Activated B cell treated with CpG ODN at 0.5 μM for 24 hours (primary cell): ENCODE measurements at regions not wholly inside any gene's neighbourhood (a gene's known extent, or its start where the extent isn't known, plus 50 kb on each side); places are given as distances from the start of the nearest gene placed in this dataset.

Experiments used
- ATAC-seq: fragments of 200-7000 bp; cut with Tn5 transposase; one replicate; pipeline ENCODE4 v1.10.0; 2021; ENCODE audit warnings: low read depth, mild to moderate bottlenecking, moderate library complexity
- CTCF ChIA-PET: fragments of 350-600 bp; sonication (Branson Sonifier 250); formaldehyde crosslinking; loops from one replicate; lab custom pipeline; 2021; ENCODE audit warnings: antibody characterized with exemption; lab: Charles Lee
- POLR2A ChIA-PET: fragments of 350-600 bp; sonication (Branson Sonifier 250); formaldehyde crosslinking; loops from one replicate; lab custom pipeline; 2021; ENCODE audit warnings: antibody characterized with exemption; lab: Charles Lee
- DNase-seq: peaks from one replicate; pipeline ENCODE4 v3.0.0; 2022
- H3K27ac Mint-ChIP-seq: one replicate; pipeline ENCODE4 v1.8.0; 2020; ENCODE audit warnings: mixed read lengths
- H3K27me3 Mint-ChIP-seq: one replicate; pipeline ENCODE4 v1.8.0; 2021; ENCODE audit warnings: mixed read lengths
- H3K36me3 Mint-ChIP-seq: one replicate; pipeline ENCODE4 v1.8.0; 2021; ENCODE audit warnings: low read depth, mixed read lengths
- H3K4me1 Mint-ChIP-seq: one replicate; pipeline ENCODE4 v1.8.0; 2021; ENCODE audit warnings: mixed read lengths
- H3K4me3 Mint-ChIP-seq: one replicate; pipeline ENCODE4 v1.8.0; 2020; ENCODE audit warnings: mild to moderate bottlenecking, mixed read lengths
- H3K9me3 Mint-ChIP-seq: one replicate; pipeline ENCODE4 v1.8.0; 2020; ENCODE audit warnings: mixed read lengths
- intact Hi-C: fragments of 100-400 bp; cut with micrococcal nuclease; formaldehyde crosslinking; loops from one replicate; pipeline ENCODE4 v1.15.1; 2024
- TF ChIP-seq, protein P1 (sequence below): fragments of 200-600 bp; IDR thresholded peaks from one replicate; pipeline ENCODE4 v1.8.0; 2022; ENCODE audit warnings: antibody characterized with exemption, mild to moderate bottlenecking

DNA sequence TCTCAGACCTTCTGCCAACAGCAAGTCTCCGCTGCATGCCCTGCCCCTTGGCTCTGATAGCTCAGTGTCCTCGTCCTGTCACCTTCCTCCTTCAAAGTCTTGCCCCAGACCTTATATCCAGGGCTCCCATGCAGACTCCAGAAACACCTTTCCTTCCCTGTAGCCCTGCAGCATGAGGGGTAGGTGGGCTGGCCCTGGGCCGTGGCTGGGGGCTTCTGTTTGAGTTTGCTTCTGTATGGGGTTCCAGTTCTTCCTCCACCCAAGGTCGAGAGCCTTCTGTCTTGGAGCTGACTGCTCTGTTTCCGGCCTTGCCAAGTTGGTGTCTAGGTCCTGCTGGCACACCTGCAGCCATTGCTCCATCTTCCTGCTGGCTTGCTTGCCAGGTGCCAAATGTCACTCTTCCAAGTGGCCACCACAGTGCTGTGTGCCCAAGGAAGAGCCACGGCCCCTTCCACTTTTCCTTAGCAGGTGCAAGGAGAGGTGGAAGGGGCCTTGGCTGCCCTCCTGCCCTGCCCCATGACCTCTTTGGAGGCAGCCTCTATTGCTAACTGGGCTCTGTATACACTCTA lies 74.8 kb upstream of the NECTIN1 start:
- CTCF ChIA-PET: no interaction called here
- no peaks in the 10 kb centered on the region for H3K9me3 Mint-ChIP-seq
- H3K27me3 Mint-ChIP-seq: peaks cover 7% of the 10 kb centered on the region
- intact Hi-C loops: no loop called here
- H3K36me3 Mint-ChIP-seq: no peaks in the 10 kb centered on the region
- H3K4me3 Mint-ChIP-seq: no peak overlapping the region
- POLR2A ChIA-PET: no interaction called here
- no peak overlapping the region for H3K27ac Mint-ChIP-seq
- H3K4me1 Mint-ChIP-seq: no peaks in the 10 kb centered on the region
- TF ChIP-seq, protein P1, sequence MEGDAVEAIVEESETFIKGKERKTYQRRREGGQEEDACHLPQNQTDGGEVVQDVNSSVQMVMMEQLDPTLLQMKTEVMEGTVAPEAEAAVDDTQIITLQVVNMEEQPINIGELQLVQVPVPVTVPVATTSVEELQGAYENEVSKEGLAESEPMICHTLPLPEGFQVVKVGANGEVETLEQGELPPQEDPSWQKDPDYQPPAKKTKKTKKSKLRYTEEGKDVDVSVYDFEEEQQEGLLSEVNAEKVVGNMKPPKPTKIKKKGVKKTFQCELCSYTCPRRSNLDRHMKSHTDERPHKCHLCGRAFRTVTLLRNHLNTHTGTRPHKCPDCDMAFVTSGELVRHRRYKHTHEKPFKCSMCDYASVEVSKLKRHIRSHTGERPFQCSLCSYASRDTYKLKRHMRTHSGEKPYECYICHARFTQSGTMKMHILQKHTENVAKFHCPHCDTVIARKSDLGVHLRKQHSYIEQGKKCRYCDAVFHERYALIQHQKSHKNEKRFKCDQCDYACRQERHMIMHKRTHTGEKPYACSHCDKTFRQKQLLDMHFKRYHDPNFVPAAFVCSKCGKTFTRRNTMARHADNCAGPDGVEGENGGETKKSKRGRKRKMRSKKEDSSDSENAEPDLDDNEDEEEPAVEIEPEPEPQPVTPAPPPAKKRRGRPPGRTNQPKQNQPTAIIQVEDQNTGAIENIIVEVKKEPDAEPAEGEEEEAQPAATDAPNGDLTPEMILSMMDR: no peak
- DNase-seq (no peak), ATAC-seq (no peak)

DNA sequence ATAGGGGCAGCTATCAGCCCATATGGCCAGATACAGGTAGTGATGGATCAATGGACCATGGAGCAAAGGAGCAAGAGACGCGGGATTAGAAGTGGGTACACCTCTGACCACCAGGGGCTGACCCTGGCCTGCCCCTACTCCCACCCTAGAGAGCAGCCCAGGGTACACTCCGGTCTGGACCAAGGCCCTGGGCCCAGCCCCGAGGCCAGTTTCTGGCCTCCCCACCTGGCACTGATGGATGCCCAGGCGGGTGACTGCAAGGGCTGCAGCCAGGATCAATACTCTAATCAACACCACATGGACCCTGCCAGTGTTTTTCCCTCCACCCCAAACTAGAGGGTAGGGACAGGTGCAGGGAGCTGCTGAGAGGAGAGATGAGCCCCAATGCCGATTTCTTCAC lies 74.1 kb upstream of the NECTIN1 start:
- H3K27me3 Mint-ChIP-seq: peaks cover 7% of the 10 kb centered on the region
- H3K4me3 Mint-ChIP-seq: no peak overlapping the region
- intact Hi-C loops: no loop called here
- H3K9me3 Mint-ChIP-seq: no peaks in the 10 kb centered on the region
- DNase-seq (no peak), ATAC-seq (no peak)
- no peaks in the 10 kb centered on the region for H3K4me1 Mint-ChIP-seq
- CTCF ChIA-PET: no interaction called here
- POLR2A ChIA-PET: no interaction called here
- H3K36me3 Mint-ChIP-seq: no peaks in the 10 kb centered on the region
- H3K27ac Mint-ChIP-seq: no peak overlapping the region
- TF ChIP-seq, protein P1: no peak

DNA sequence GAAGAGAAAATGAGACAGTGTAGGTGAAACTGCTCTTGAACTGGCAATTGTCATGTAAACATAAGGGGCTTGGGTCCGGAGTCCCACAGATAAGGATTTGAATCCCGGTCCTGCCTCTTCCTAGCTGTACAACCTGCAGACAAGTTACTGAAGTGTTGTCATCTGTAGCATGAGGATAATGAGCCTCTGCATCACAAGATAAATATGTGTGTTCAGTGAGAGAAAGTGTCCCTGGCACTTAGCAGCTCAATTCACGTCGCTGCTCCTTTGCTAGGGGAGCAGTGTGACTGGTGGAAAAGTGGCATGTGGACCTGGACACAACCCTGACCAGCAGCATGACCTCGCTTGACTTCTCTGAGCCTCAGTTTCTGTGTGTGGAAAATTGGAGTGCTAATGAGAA lies 73.7 kb upstream of the NECTIN1 start:
- Mint-ChIP-seq H3K4me1 (no peaks in the 10 kb centered on the region), H3K36me3 (no peaks in the 10 kb centered on the region), H3K27me3 (peaks cover 7% of the 10 kb centered on the region), H3K9me3 (no peaks in the 10 kb centered on the region), H3K4me3 (no peak overlapping the region), H3K27ac (no peak overlapping the region)
- CTCF ChIA-PET: no interaction called here
- POLR2A ChIA-PET: no interaction called here
- intact Hi-C loops: no loop called here
- ATAC-seq: no peak
- TF ChIP-seq, protein P1: no peak
- DNase-seq: no peak

DNA sequence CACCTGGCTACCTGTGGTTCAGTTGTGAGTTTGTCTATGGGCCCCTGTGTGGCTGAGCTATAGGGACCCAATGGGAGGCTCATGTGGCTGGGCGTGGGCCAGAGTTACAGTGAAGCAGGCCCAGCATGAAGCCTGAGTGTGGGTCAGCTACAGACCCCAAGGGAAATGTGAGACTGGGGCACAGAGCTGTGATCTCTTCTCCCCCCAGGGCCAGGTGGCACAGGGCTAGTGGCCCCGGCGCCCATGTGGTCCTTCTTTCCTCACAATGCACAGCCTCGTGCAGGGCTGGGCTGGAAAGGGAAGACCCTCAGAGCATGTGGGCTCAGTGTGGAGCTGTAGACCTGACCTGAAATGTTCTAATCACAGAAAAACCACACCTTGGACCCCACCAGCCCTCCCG lies 71.6 kb upstream of the NECTIN1 start:
- no peak for DNase-seq
- Mint-ChIP-seq H3K36me3 (no peaks in the 10 kb centered on the region), H3K4me3 (no peak overlapping the region), H3K27me3 (peaks cover 12% of the 10 kb centered on the region), H3K4me1 (no peaks in the 10 kb centered on the region), H3K9me3 (no peaks in the 10 kb centered on the region), H3K27ac (no peak overlapping the region)
- TF ChIP-seq, protein P1: no peak
- no peak for ATAC-seq
- POLR2A ChIA-PET: no interaction called here
- CTCF ChIA-PET: no interaction called here
- intact Hi-C loops: no loop called here

DNA sequence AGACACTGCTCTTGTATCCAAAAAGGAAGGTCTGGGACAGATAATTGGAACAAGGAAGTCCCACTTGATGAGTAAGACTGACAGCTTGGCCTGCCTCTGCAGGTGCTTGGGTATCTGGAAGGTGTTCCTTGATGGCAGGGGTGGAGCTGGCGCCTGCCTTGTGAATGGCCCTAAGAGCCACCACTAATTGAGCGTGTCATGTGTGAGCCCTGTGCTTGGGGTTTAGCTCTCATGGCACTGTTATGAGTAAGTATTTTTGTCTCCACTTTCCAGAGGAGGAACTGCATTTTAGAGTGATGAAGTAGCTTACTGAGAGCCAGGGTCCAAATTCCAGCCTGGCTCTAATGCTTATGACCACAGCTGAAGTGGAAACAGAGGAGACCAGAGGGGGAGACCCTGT lies 71.2 kb upstream of the NECTIN1 start:
- POLR2A ChIA-PET: no interaction called here
- TF ChIP-seq, protein P1: no peak
- no peak for DNase-seq
- no peaks in the 10 kb centered on the region for H3K4me1 Mint-ChIP-seq
- peaks cover 12% of the 10 kb centered on the region for H3K27me3 Mint-ChIP-seq
- CTCF ChIA-PET: no interaction called here
- no peak for ATAC-seq
- H3K36me3 Mint-ChIP-seq: no peaks in the 10 kb centered on the region
- H3K9me3 Mint-ChIP-seq: no peaks in the 10 kb centered on the region
- intact Hi-C loops: no loop called here
- H3K4me3 Mint-ChIP-seq: no peak overlapping the region
- H3K27ac Mint-ChIP-seq: no peak overlapping the region
